Daoy (cell line): ENCODE measurements at regions not wholly inside any gene's neighbourhood (a gene's known extent, or its start where the extent isn't known, plus 50 kb on each side); places are given as distances from the start of the nearest gene placed in this dataset.
"Not testable (repeated sequence)": the region's sequence is repeated elsewhere in the genome, so short reads cannot be mapped to it uniquely, and the experiment has no call there.

Experiments used
- DNase-seq: peaks from one replicate; pipeline ENCODE4 v3.0.0-alpha.2; 2015; ENCODE audit warnings: low read depth

- DNase-seq = no peak
Observed at GRCh38 chr4:24001486-24002329, 111.9 kb upstream of the PPARGC1A start.

- DNase-seq = no peak
Observed at GRCh38 chr4:24000470-24000831, 110.6 kb upstream of the PPARGC1A start.

DNA sequence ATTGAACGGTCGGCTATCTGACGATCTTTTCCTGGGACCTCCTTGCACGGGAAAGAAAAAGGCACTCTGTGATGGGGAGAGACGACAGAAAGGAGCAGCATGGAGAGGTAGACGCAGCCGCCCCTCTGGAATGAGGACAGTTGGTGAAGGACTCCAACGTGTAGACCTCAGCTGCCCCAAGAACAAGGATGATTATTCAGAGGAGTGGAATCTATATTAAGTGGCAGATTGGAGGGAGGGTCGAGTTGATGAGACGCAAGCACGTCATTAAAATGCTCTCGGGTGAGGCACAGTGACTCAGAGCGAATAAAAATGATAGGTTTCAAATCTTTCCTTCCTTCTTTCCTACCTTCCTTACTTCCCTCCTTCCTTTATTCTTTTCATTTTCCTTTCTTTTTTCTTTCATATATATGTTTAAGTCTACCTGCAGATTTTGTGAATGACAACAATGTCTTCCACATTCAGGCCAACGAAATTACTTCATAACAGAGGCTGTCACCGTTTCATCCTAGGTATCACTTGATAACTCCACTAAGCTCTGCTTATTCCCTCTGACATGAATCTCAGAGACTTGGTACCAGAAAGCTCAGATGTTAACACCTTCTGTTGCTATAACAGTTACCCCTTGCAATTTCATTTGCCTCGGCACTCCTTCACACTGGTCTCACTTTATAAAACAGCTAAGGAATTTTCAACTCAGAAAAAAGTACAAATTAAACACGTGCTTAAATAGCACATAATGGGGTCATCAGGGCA lies 110.0 kb upstream of the PPARGC1A start:
- peak; percentile 53 for DNase-seq

DNA sequence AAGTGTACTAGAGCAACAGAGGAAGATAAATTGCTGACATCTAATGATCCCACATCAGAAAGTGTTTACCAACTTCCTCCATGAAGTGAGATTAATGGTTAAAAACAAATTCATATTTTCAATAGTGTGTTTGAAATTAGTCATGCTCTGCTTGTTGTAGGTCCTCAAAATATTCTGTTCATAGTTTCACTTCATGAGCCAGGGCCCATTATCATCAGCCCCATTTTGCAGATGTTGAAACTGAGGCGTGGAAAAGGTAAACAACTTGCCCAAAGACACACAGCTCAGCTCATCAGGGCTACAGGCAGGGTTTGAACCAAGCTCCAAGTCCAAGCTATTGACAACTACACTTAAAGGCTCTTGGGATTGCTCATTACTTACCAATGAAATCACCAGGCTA lies 103.5 kb upstream of the PPARGC1A start:
- DNase-seq = no peak

DNA sequence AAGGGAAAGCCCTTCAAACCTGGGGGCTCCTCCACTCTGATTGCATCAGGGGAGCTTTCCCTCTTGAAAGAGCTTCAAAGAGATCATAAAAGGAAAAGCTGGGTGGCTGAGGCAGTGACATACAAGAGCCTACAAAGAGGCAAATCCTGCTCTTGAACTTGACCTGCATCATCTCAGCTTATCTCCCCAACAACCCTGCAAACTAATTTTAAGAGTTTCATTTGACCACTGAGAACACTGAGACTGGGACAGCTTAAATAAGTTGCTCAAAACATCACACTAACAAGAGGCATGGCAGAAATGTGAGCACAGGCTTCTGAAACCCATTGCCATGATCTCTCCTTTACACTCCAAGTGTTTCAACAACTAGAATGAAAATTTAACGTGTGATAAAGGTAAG lies 101.6 kb upstream of the PPARGC1A start:
- DNase-seq = no peak

GRCh38 chr4:23986270-23986669 lies 96.4 kb upstream of the PPARGC1A start:
- DNase-seq = no peak

- peak; percentile 36 for DNase-seq
Observed at GRCh38 chr4:23981328-23981727, 91.5 kb upstream of the PPARGC1A start.

- no peak for DNase-seq
Observed at GRCh38 chr4:23979534-23979933, 89.7 kb upstream of the PPARGC1A start.

DNA sequence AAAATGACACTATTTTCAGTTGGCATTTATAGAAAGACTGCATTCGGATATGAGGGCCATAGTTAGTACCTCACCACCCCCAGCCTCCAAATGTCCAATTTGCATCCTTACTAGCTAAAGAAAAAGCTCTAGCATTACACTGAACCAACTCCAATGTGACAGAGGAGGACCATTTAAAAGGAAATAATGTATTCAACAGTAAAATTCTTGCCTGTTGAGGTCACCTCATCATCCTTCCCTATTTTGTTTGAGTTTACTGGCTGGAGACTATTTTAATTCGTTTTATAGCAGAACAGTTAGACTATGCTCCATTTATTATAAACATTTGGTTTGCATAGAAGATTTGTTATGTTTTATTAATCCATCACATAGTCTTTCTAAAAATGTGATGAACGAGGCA lies 88.2 kb upstream of the PPARGC1A start:
- no peak for DNase-seq

DNA sequence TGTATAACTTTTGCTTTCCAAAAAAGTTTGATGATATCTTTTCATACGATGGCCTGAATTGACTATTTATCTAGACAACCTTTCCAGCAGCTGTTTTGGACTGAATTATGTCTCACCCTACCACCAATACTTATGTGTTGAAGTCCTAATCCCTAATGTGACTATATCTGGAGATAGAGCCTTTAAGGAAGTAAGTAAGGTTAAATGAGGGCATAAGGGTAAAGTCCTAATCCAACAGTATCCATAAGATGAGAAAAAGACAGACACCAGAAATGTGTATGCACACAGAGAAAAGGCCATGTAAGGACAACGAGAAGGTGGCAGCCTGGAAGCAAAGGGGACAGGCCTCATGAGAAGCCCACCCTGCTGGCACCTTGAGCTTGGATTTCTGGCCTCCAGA lies 86.6 kb upstream of the PPARGC1A start:
- DNase-seq = no peak

DNA sequence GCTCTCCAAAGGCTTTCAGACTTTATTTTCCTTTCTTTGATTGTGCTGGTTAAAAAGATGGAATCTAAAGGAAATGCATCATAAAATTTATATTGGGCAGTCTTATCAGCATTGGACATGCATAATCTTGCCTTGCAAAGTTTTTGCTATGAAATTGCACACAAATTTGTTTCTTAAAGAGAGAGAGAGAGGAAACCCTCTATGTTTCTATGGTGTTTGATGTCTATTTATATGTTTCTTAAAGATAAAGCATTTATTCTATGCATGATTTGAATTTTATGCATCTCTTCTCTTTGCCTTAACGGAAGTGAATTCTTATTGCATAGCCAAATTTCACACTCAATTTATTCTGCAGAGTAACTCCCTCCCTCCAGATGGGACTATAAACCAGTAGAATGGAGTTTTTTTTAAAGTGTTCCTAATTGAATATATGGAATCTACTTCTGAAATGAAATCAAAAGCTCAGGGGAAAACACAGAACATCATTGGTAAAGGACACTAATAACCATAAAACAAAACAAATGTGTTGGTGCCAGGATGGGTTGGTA lies 83.5 kb upstream of the PPARGC1A start:
- no peak for DNase-seq

DNA sequence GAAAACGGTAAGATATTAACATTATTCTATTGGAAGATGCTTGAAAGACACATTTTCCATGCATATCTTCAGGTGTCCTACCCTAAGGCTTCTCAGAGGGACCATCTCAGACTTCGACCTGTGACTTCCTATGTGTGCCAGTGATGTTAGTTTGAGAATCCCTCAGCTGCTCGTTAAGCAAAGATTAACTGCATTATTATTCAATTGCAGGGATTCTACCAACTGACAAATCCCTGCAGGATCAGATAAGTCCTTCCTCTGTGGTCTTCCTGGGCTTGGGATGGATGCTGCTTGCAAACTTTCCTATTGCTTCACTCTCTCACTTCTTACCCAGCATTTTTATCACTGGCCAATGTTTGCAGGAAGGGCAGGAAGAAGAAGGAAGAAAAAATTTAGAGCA lies 83.0 kb upstream of the PPARGC1A start:
- DNase-seq = no peak

DNA sequence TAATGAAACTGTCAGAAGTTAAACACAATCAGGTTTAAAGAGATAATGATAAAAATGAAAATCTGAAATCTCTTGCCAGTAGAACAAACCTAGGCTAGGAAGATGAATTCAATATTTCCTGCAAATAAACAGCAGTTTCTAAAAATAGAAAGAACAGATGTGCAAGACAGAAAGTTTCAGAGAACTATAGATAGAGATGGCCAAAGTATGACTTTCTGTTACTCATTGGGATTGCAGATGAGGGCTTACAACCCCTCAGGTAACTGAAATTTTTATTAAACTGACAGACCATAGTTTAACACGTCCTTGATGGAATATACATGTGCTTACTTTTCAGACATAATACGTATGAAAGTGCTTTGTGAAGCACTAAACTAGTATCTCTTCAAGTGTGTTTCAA lies 82.3 kb upstream of the PPARGC1A start:
- DNase-seq = no peak

- no peak for DNase-seq
Observed at GRCh38 chr4:23970201-23970850, 80.5 kb upstream of the PPARGC1A start.

DNA sequence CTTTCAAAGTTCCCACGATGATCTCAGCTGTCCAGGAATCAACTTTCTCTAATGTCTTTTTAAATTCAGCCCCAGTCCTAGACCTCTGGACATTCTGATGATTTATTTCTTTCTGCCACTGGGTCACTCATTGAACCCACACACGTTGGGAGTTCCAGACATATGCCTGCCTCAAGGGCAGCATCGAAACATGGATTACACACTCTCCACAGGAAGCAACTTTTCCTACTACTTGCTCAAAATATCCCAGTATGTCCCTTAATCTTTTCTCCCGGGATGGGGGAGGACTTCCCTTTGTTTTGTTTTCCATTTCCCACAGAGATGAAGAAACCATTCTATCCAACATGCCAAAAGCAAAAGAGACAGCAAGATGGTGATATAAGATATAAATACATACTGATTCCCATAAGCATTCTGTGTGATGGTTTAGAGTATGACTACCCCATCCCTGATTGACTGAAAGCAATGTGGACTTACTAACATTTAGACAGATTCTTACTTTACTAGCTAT lies 79.8 kb upstream of the PPARGC1A start:
- DNase-seq = no peak

DNA sequence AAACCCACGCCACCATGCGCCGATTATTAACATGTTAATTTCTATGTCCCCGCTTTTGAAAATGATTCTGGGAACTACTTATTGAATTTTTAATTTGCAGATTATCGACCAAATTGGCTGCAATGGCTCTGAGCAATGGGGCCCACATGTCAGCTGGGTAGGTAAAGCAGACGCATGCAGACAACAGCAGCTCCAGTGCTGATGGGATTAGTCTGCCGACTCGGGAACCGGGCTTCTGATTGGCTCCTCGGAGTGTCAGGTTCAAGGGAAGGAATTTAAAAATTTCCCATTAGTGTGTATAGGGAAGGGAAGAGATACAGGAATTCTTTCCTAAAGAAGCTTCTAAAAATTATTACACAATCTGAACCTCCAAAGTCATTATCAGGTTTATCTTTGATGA lies 77.4 kb upstream of the PPARGC1A start:
- no peak for DNase-seq

GRCh38 chr4:23966725-23967124 lies 76.9 kb upstream of the PPARGC1A start:
- peak; percentile 33 for DNase-seq

- DNase-seq = no peak
Observed at GRCh38 chr4:23962462-23962861, 72.6 kb upstream of the PPARGC1A start.

- DNase-seq = not testable (repeated sequence)
Observed at GRCh38 chr4:23961395-23961794, 71.5 kb upstream of the PPARGC1A start.

DNA sequence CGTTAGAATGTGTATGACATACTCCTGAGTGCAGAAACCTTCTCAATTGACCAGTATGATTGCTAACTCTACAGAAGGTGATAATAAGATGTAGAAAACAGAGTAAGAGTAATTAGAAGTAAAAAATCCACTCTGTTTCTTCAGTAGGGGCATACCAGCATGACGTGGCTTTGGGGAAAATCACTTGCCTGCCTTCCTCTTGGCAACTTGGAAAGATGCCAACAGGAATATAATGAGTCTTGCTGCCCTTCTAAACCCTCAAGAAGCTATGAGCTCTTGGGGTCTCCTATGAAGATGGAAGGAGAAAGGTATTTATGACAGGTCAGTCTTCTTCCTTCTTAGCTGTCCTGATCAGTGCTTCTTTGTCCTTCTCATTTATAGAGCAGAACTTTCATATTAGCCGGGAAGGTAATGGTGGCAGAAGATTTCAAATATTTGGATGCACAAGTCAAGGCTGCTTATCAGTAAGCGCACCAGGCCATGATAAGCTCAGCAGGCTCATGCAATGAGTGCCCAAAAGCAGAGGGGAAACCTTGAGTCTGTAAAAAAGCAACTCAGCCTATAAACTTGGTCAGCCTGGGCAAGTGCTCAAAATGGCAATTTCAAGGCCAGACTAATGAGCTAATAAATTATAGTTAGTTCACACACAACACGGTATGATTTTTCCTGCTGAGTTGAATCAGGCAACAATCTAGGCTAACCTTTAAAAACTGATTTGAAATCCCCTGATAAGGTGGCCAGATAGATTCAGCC lies 69.7 kb upstream of the PPARGC1A start:
- DNase-seq = peak; percentile 11

GRCh38 chr4:23958749-23959148 lies 68.9 kb upstream of the PPARGC1A start:
- no peak for DNase-seq

GRCh38 chr4:23957465-23957864 lies 67.6 kb upstream of the PPARGC1A start:
- no peak for DNase-seq
